Rectal smooth muscle tissue (tissue), 1 donor: ENCODE measurements at regions not wholly inside any gene's neighbourhood (a gene's known extent, or its start where the extent isn't known, plus 50 kb on each side); places are given as distances from the start of the nearest gene placed in this dataset.

Experiments used
- H3K27ac ChIP-seq: one replicate; pipeline ENCODE4 v1.7.0; 2013; ENCODE audit warnings: low read depth, low read length, inconsistent platforms
- H3K27me3 ChIP-seq: one replicate; pipeline ENCODE4 v1.7.0; 2013; ENCODE audit warnings: low read length; ENCODE audit not compliant: control insufficient read depth, insufficient read depth
- H3K36me3 ChIP-seq: one replicate; pipeline ENCODE4 v1.7.0; 2013; ENCODE audit warnings: low read length; ENCODE audit not compliant: control insufficient read depth, insufficient read depth
- H3K4me1 ChIP-seq: one replicate; pipeline ENCODE4 v1.7.0; 2013; ENCODE audit warnings: low read length; ENCODE audit not compliant: control insufficient read depth, insufficient read depth
- H3K4me3 ChIP-seq: one replicate; pipeline ENCODE4 v1.7.0; 2013; ENCODE audit warnings: low read length
- H3K9ac ChIP-seq: one replicate; pipeline ENCODE4 v1.7.0; 2013; ENCODE audit warnings: low read length

- Histone ChIP-seq H3K4me1 (no peaks in the 10 kb centered on the region), H3K27ac (no peak overlapping the region), H3K4me3 (no peak overlapping the region), H3K36me3 (no peaks in the 10 kb centered on the region), H3K27me3 (no peaks in the 10 kb centered on the region), H3K9ac (no peak overlapping the region)
Measured at GRCh38 chr7:369476-370258, 79.7 kb downstream of the FOXL3 start.

GRCh38 chr7:370259-370625 is 80.3 kb downstream of the FOXL3 start:
- H3K36me3 ChIP-seq = no peaks in the 10 kb centered on the region
- no peaks in the 10 kb centered on the region for H3K27me3 ChIP-seq
- H3K27ac ChIP-seq = no peak overlapping the region
- no peak overlapping the region for H3K4me3 ChIP-seq
- no peaks in the 10 kb centered on the region for H3K4me1 ChIP-seq
- no peak overlapping the region for H3K9ac ChIP-seq

GRCh38 chr7:370775-371118 is 80.8 kb downstream of the FOXL3 start:
- Histone ChIP-seq H3K27ac (no peak overlapping the region), H3K27me3 (no peaks in the 10 kb centered on the region), H3K4me1 (no peaks in the 10 kb centered on the region), H3K36me3 (no peaks in the 10 kb centered on the region), H3K9ac (no peak overlapping the region), H3K4me3 (no peak overlapping the region)

GRCh38 chr7:371119-371778 is 81.3 kb downstream of the FOXL3 start:
- H3K9ac ChIP-seq = no peak overlapping the region

GRCh38 chr7:371779-372545 is 82.0 kb downstream of the FOXL3 start:
- H3K27me3 ChIP-seq = no peaks in the 10 kb centered on the region
- no peak overlapping the region for H3K27ac ChIP-seq
- H3K4me1 ChIP-seq = no peaks in the 10 kb centered on the region
- no peak overlapping the region for H3K4me3 ChIP-seq
- H3K9ac ChIP-seq = no peak overlapping the region
- H3K36me3 ChIP-seq = no peaks in the 10 kb centered on the region

More at GRCh38 chr7:371119-371778, 81.3 kb downstream of the FOXL3 start:
- Histone ChIP-seq H3K27ac (no peak overlapping the region), H3K4me1 (no peaks in the 10 kb centered on the region), H3K27me3 (no peaks in the 10 kb centered on the region), H3K36me3 (no peaks in the 10 kb centered on the region), H3K4me3 (no peak overlapping the region)

GRCh38 chr7:372546-372931 is 82.6 kb downstream of the FOXL3 start:
- Histone ChIP-seq H3K4me1 (no peaks in the 10 kb centered on the region), H3K9ac (no peak overlapping the region), H3K4me3 (no peak overlapping the region), H3K36me3 (no peaks in the 10 kb centered on the region), H3K27me3 (no peaks in the 10 kb centered on the region), H3K27ac (no peak overlapping the region)

GRCh38 chr7:372932-373791 is 83.2 kb downstream of the FOXL3 start:
- Histone ChIP-seq H3K27ac (no peak overlapping the region), H3K4me1 (no peaks in the 10 kb centered on the region), H3K4me3 (no peak overlapping the region), H3K27me3 (no peaks in the 10 kb centered on the region), H3K9ac (no peak overlapping the region), H3K36me3 (no peaks in the 10 kb centered on the region)

GRCh38 chr7:373818-374705 is 84.1 kb downstream of the FOXL3 start:
- Histone ChIP-seq H3K27me3 (no peaks in the 10 kb centered on the region), H3K4me3 (no peak overlapping the region), H3K4me1 (no peaks in the 10 kb centered on the region), H3K27ac (no peak overlapping the region), H3K9ac (no peak overlapping the region), H3K36me3 (no peaks in the 10 kb centered on the region)

GRCh38 chr7:374706-375311 is 84.8 kb downstream of the FOXL3 start:
- Histone ChIP-seq H3K4me1 (no peaks in the 10 kb centered on the region), H3K9ac (no peak overlapping the region), H3K27me3 (no peaks in the 10 kb centered on the region), H3K36me3 (no peaks in the 10 kb centered on the region), H3K27ac (no peak overlapping the region), H3K4me3 (no peak overlapping the region)

GRCh38 chr7:375321-375831 is 85.4 kb downstream of the FOXL3 start:
- Histone ChIP-seq H3K4me1 (no peaks in the 10 kb centered on the region), H3K4me3 (no peak overlapping the region), H3K27me3 (peaks cover 3% of the 10 kb centered on the region), H3K36me3 (no peaks in the 10 kb centered on the region), H3K9ac (no peak overlapping the region), H3K27ac (no peak overlapping the region)

GRCh38 chr7:375901-376305 is 85.9 kb downstream of the FOXL3 start:
- Histone ChIP-seq H3K4me1 (no peaks in the 10 kb centered on the region), H3K27me3 (peaks cover 3% of the 10 kb centered on the region), H3K36me3 (no peaks in the 10 kb centered on the region), H3K4me3 (no peak overlapping the region), H3K9ac (no peak overlapping the region), H3K27ac (no peak overlapping the region)
